Renal pelvis (tissue), 1 donor: ENCODE measurements at regions not wholly inside any gene's neighbourhood (a gene's known extent, or its start where the extent isn't known, plus 50 kb on each side); places are given as distances from the start of the nearest gene placed in this dataset.

ENCODE experiments used
- DNase-seq: peaks from one replicate; pipeline ENCODE4 v3.0.0-alpha.2; 2013

DNA sequence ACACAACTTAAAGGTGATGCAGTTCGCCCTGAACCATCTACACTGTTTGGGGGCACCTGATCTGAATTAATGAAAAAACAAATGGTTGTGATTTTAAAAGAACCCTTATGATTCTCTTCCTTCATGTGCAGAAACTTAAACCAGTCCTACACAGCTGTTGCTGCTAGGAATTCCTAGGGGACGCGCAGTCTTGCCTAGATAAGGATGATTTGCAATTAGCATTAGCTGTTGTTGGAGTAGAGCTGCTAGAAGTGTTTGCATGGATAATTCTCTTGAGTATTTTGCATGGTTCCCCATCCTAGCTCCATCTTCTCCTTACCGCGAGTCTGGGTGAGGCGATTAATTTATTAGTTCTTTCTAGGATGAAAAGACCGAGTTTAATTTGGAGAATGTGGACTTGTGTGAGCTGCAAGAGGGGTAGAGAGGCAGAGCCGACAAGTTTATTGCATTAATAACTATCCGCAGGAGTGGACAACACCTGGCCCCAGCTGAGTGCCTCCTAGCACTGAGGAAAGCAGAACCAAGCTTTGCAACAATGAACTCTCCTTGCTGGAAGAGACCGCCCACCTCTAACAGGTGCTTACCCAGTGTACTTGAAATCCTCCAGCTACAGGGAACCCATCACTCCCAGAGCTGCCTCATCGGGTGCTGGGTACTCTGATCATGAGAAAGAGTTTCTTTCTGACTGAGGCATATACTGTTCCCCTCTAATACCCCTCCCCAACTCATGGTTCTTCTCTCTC, 75.0 kb upstream of the WNT7A start:
- no peak for DNase-seq

- no peak for DNase-seq
Measured at GRCh38 chr3:13954266-13954665, 74.4 kb upstream of the WNT7A start.

DNA sequence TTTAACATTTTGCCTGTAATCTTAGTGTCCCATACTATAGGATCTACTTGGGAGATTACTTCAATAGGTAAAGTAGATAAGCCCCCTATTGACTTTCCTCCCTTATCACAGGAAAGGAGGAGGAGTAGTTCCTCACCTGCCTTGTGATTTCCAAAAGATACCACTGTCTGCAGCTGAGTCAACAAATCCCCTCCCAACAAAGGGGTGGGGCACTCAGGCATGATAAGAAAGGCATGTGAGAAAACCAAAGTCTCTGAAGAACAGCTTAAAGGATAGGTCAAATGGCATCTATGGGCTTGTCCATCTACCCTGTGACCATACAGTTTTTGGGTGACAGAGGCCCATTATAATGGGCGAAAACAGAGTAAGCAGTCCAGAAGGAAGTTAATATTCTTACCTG, 71.3 kb upstream of the WNT7A start:
- no peak for DNase-seq

DNA sequence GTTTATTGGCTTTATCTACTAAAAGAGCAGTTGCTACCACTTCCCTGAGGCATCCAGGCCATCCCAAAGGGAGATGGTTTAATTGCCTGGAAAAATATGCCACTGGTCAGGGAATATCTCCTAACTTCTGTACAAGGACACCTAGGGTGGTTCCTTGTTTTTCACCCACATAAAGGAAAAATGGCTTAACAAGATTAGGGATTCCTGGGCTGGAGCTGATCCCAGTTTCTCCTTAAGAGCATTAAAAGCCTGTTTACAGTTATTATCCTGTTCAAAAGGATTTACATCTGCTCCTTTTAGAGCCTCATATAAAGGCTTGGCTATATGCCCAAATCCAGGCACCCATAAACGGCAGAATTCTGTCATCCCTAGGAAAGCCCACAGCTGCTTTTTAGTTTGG, 70.2 kb upstream of the WNT7A start:
- DNase-seq, result no peak

- no peak for DNase-seq
Measured at GRCh38 chr3:13947912-13948311, 68.0 kb upstream of the WNT7A start.

DNA sequence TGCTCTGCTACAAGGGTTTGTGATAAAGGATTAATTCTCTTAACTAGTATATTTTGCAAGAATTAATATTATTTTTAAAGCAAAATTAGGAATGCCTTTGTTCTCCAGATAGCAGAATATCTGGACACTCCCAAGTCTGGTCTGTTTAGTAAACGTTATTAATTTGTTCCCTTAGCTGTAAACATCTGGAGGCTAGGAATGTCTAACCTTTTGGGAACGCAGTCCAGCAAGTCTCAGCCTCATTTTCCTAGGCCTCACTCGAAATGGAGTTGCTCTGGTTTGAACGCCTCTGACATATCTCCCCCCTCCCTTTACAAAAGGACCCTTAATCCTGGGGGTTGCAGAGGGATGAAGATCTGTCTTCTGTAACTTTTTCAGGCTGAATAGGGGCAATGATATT, 59.3 kb upstream of the WNT7A start:
- no peak for DNase-seq

- no peak for DNase-seq
Measured at GRCh38 chr3:13937131-13937530, 57.3 kb upstream of the WNT7A start.

- DNase-seq, result no peak
Measured at GRCh38 chr3:13935494-13936094, 55.7 kb upstream of the WNT7A start.

- DNase-seq, result no peak
Measured at GRCh38 chr3:13934813-13935212, 54.9 kb upstream of the WNT7A start.

DNA sequence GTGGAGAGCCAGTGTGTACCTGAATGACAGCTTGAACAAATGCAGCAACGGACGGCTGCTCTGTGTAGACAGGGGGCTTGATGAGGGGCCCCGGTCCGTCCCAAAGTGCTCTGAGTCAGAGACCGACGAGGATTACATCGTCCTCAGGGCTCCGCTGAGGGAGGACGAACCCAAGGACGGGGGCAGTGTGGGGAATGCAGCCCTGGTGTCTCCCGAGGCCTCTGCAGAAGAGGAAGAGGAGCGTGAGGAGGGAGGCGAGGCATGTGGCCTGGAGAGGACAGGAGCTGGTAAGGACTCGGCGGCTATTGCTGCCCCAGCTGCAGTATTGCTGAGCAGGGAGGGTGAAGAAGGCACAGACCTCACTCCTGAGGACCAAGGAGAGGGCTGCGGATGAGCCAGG, 54.4 kb upstream of the WNT7A start:
- DNase-seq, result no peak

DNA sequence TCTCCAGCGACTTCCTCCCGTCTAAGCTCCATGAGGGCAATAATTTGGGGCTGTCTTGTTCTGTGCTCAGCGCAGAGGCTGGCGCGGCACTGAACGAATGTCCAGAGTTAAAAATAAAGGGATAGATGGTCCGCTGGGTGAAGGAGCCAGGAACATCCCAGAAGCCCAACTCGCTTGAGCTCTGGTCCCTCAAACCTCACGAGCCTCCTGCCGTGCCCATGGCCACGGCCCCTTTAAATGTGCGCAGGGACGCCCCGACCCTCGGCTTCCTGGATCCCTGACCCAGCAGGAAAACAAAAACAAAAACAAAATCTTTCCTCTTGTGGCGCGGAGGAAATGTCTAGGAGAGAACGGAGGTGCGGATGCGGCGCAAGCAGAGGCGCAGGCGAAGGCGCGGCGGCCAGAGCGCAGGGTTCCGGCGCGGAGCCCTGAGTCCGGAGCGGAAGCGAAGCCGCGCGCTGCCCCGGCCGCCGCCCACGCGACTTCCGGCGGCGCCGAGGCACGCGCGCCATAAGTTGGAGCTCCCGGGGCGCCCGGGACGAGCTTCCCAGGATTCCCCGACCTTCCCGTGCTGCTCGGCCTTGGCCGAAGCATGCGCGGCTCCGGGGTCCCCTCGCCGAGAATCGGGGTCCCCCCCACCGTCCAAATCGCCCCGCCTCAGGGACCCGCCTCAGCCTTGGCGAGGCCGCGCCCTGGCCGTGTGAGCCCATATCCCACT, 52.9 kb upstream of the WNT7A start:
- peak; percentile 28 for DNase-seq

DNA sequence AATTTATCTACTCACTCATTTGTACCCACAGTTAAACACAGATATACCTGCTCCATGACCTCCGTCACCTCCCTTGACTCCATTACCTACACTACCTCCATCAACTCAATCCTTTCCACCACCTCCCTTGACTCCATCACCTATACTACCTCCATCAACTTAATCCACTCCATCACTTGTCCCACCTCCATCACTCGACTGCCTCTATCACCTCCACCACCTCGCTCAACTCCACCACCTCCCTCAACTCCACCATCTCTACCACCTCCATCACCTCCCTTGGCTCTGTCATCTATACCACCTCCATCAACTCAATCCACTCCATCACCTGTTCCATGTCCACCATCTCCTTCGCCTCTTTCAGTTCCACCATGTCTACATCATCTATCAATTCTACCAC, 51.3 kb upstream of the WNT7A start:
- no peak for DNase-seq
